ENCODE measurements at regions not wholly inside any gene's neighbourhood (a gene's known extent, or its start where the extent isn't known, plus 50 kb on each side); places are given as distances from the start of the nearest gene placed in this dataset.
A peak's percentile ranks its signal among the peaks of the same experiment; 100 is the strongest.

- TF ChIP-seq, protein P1, sequence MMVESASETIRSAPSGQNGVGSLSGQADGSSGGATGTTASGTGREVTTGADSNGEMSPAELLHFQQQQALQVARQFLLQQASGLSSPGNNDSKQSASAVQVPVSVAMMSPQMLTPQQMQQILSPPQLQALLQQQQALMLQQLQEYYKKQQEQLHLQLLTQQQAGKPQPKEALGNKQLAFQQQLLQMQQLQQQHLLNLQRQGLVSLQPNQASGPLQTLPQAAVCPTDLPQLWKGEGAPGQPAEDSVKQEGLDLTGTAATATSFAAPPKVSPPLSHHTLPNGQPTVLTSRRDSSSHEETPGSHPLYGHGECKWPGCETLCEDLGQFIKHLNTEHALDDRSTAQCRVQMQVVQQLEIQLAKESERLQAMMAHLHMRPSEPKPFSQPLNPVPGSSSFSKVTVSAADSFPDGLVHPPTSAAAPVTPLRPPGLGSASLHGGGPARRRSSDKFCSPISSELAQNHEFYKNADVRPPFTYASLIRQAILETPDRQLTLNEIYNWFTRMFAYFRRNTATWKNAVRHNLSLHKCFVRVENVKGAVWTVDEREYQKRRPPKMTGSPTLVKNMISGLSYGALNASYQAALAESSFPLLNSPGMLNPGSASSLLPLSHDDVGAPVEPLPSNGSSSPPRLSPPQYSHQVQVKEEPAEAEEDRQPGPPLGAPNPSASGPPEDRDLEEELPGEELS (CRISPR knock-in tag; IDR thresholded peaks at IDR 0.05; ENCODE audit: borderline replicate concordance) = no peak
- TF ChIP-seq GABPB2 (CRISPR knock-in tag; conservative IDR thresholded peaks at IDR 0.05) = no peak
- TF ChIP-seq, protein P2, sequence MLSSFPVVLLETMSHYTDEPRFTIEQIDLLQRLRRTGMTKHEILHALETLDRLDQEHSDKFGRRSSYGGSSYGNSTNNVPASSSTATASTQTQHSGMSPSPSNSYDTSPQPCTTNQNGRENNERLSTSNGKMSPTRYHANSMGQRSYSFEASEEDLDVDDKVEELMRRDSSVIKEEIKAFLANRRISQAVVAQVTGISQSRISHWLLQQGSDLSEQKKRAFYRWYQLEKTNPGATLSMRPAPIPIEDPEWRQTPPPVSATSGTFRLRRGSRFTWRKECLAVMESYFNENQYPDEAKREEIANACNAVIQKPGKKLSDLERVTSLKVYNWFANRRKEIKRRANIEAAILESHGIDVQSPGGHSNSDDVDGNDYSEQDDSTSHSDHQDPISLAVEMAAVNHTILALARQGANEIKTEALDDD (IDR thresholded peaks at IDR 0.05) = no peak
- TF ChIP-seq, protein P3, sequence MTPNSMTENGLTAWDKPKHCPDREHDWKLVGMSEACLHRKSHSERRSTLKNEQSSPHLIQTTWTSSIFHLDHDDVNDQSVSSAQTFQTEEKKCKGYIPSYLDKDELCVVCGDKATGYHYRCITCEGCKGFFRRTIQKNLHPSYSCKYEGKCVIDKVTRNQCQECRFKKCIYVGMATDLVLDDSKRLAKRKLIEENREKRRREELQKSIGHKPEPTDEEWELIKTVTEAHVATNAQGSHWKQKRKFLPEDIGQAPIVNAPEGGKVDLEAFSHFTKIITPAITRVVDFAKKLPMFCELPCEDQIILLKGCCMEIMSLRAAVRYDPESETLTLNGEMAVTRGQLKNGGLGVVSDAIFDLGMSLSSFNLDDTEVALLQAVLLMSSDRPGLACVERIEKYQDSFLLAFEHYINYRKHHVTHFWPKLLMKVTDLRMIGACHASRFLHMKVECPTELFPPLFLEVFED (CRISPR knock-in tag; conservative IDR thresholded peaks at IDR 0.05) = no peak
Observed at GRCh38 chr16:27689711-27690110, 139.8 kb downstream of the KATNIP start (continued).

GRCh38 chr16:27690608-27691007, 140.7 kb downstream of the KATNIP start:
- Histone ChIP-seq H3K4me1 (replicated peaks in 1 of 2; ENCODE audit: control insufficient read depth in 2 of 2, insufficient read depth in 2 of 2, low read length in 2 of 2) (no peaks in the 10 kb centered on the region), H3K36me3 (ENCODE audit: control insufficient read depth, insufficient read depth, low read length) (no peaks in the 10 kb centered on the region), H2AFZ (ENCODE audit: low read depth, low read length) (0 out of 2 replicates have a peak overlapping the region, but pooled peaks have one; percentile 15), H3K9ac (ENCODE audit: insufficient read depth in 1 of 2, low read depth in 2 of 2, low read length in 2 of 2) (no peak overlapping the region), H3K27me3 (ENCODE audit: control insufficient read depth in 2 of 2, insufficient read depth in 2 of 2, low read length in 2 of 2) (no peaks in the 10 kb centered on the region), H3K79me2 (ENCODE audit: control insufficient read depth, insufficient read depth, low read length) (no peaks in the 10 kb centered on the region), H3K9me3 (replicated peaks; ENCODE audit: control insufficient read depth, insufficient read depth, low read depth, low read length) (no peaks in the 10 kb centered on the region), H3K4me3 (no peak overlapping the region), H3K9me1 (ENCODE audit: control insufficient read depth, insufficient read depth, low read length) (no peaks in the 10 kb centered on the region), H3K27ac (ENCODE audit: extremely low read depth, low read depth, low read length) (no peak overlapping the region), H3K4me2 (ENCODE audit: insufficient read depth, low read length) (no peak overlapping the region), H4K20me1 (replicated peaks; ENCODE audit: control insufficient read depth, insufficient read depth, low read length) (no peaks in the 10 kb centered on the region; the same call in 1 of the 2 replicates)
- FAIRE-seq = peak; percentile 92
- CTCF ChIA-PET (ENCODE audit: low intra/inter-chr PET ratio) = interaction anchor here (0.8 kb wide), 1 partner anchor 177 kb away, joined by 3 read pairs; no protein-coding TSS in a partner anchor
- BruUV-seq (replicated peaks) = no TSS peak
- peak; percentile 97 for ATAC-seq
- 8% methylated on average over 3 of the region's 3 CpGs for WGBS (ENCODE audit: insufficient coverage, low coverage, missing lambda C conversion rate)
- peak; percentile 65 to 73 (median 71) for DNase-seq (ENCODE audit: extremely low read depth in 1 of 4, low spot score in 3 of 4)
- POLR2A ChIA-PET = interaction anchor here (0.7 kb wide), 1 partner anchor 69 kb away, joined by 3 read pairs; no protein-coding TSS in a partner anchor
- intact Hi-C loops (cut with micrococcal nuclease) = loop anchor here (2.0 kb wide), 1 partner anchor 176 kb away; no protein-coding TSS in a partner anchor
- in situ Hi-C loops (cut with MboI) = loop anchor here (5.0 kb wide), 1 partner anchor 177 kb away; no protein-coding TSS in a partner anchor
- TF ChIP-seq RAD51 (IDR thresholded peaks at IDR 0.05; ENCODE audit: borderline replicate concordance, low read depth) (peak; percentile 43; the same call in 1 of the 2 replicates), ZMIZ1 (IDR thresholded peaks at IDR 0.05; ENCODE audit: low read depth in 2 of 2, low read length in 2 of 2) (no peak), HOMEZ (CRISPR knock-in tag; IDR thresholded peaks at IDR 0.05) (no peak)
- TF ChIP-seq, protein P4, sequence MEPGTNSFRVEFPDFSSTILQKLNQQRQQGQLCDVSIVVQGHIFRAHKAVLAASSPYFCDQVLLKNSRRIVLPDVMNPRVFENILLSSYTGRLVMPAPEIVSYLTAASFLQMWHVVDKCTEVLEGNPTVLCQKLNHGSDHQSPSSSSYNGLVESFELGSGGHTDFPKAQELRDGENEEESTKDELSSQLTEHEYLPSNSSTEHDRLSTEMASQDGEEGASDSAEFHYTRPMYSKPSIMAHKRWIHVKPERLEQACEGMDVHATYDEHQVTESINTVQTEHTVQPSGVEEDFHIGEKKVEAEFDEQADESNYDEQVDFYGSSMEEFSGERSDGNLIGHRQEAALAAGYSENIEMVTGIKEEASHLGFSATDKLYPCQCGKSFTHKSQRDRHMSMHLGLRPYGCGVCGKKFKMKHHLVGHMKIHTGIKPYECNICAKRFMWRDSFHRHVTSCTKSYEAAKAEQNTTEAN (CRISPR knock-in tag; IDR thresholded peaks at IDR 0.05) = no peak
